Activated naive CD4-positive, alpha-beta T cell treated with anti-CD3 and anti-CD28 coated beads, Interleukin-2, amount 50 U/mL, for 72 hours (primary cell): ENCODE measurements at regions not wholly inside any gene's neighbourhood (a gene's known extent, or its start where the extent isn't known, plus 50 kb on each side); places are given as distances from the start of the nearest gene placed in this dataset.
"Not testable (repeated sequence)": the region's sequence is repeated elsewhere in the genome, so short reads cannot be mapped to it uniquely, and the experiment has no call there.

ENCODE experiments used
- ATAC-seq, 2 donors: fragments of 150-1000 bp; cut with Tn5 transposase; 2 replicates each; pipeline ENCODE4 v1.10.0; 2021; ENCODE audit warnings: mild to moderate bottlenecking in 2 of 2, moderate library complexity in 2 of 2
- DNase-seq, 2 donors: peaks; one replicate each; pipeline ENCODE4 v3.0.0; 2021 to 2022; ENCODE audit warnings: low spot score in 2 of 2
- H3K27ac Mint-ChIP-seq, 2 donors: one replicate each; pipeline ENCODE4 v1.8.0; 2022; ENCODE audit warnings: mild to moderate bottlenecking in 2 of 2, mixed read lengths in 2 of 2
- H3K36me3 Mint-ChIP-seq, 2 donors: one replicate each; pipeline ENCODE4 v1.8.0; 2022; ENCODE audit warnings: mixed read lengths in 2 of 2
- H3K9me3 Mint-ChIP-seq, 2 donors: one replicate each; pipeline ENCODE4 v1.8.0; 2022; ENCODE audit warnings: mixed read lengths in 2 of 2

DNA sequence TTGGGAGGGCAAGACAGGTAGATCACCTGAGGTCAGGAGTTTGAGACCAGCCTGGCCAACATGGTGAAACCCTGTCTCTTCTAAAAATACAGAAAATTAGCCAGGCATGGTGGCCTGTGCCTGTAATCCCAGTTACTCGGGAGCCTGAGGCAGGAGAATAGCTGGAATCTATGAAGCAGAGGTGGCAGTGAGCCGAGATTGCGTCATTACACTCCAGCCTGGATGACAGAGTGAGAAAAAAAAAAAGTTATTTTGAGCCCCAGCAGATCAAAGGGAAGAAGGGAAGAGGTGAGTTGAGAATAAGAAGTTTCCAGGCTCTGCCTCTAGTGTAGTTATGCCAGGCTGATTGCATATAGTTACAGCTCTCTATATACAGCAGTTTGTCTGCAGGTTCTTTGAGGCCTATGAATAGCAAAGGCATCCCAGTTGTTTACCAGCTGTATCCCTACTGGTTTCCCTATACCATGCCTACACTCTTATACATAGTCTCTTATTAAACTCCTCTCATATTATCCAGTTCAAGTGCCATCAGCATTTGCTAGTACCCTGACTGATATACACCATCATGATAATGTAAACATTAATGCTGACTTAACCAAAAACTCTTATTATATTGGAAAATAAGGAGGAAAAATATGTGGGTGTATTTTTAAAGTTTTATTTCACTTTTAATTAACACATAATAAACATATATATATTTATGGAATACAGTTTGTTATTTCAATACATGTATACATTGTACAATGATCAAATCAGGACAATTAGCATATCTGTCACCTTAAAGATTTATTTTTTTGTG lies 823.6 kb upstream of the ADGRB3 start:
- peaks cover 31 to 32% of the 10 kb centered on the region in 2 donors for H3K9me3 Mint-ChIP-seq

DNA sequence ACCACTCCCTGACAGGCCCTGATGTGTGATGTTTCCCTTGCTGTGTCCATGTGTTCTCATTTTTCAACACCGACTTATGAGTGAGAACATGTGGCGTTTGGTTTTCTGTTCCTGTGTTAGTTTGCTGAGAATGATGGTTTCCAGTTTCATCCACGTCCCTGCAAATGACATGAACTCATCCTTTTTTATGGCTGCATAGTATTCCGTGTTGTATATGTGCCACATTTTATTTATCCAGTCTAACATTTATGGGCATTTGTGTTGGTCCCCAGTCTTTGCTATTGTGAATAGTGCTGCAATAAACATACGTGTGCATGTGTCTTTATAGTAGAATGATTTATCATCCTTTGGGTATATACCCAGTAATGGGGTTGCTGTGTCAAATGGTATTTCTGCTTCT lies 830.3 kb upstream of the ADGRB3 start:
- H3K36me3 Mint-ChIP-seq, ATAC-seq, DNase-seq, H3K27ac Mint-ChIP-seq: not testable (repeated sequence)
- H3K9me3 Mint-ChIP-seq: peaks cover 18 to 24% of the 10 kb centered on the region in 2 donors

More for the DNA sequence above, 823.6 kb upstream of the ADGRB3 start:
- ATAC-seq (no peak), DNase-seq (no peak)
- H3K27ac Mint-ChIP-seq: no peak overlapping the region
- H3K36me3 Mint-ChIP-seq: peaks cover 12 to 20% of the 10 kb centered on the region in 2 donors

DNA sequence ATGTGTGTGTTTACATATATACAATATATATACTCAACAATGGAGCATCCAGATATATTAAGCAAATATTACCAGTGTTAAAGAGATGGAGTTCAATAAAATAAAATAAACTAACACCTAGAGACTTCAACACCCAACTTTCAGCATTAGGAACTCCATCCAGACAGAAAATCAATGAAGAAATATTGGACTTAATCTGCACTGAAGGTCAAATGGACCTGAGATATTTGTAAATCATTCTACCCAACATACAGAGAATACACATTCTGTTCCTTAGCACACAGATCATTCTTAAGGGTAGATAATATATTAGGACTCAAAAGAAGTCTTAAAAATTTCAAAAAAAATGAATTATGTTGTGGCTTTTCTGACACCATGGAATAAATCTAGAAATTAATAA lies 832.3 kb upstream of the ADGRB3 start:
- Mint-ChIP-seq H3K36me3 (peaks cover 0 to 6% of the 10 kb centered on the region in 2 donors), H3K27ac (no peak overlapping the region), H3K9me3 (peaks cover 30 to 38% of the 10 kb centered on the region in 2 donors)
- DNase-seq: no peak
- no peak for ATAC-seq

DNA sequence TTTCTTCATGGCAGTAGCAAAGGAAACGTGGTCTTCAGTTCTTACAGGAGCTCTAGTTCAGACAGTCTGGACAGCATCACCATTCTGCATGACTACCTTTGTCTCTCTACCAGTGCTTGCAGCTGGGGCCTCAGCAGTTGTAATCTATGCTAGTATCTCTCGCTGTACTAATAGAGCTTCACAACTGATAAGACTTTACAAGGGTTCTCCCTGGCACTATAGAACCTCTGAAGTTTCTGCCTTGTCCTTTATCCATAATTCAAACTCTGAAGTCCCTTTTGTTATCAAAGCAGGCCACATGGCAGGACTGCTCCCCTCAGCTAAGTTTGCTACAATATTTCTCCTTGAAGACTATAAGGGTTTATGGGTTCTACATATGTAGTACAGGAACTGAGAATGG lies 842.1 kb upstream of the ADGRB3 start:
- Mint-ChIP-seq H3K9me3 (peaks cover 4 to 10% of the 10 kb centered on the region in 2 donors), H3K27ac (no peak overlapping the region), H3K36me3 (no peaks in the 10 kb centered on the region)
- ATAC-seq (no peak), DNase-seq (no peak)

DNA sequence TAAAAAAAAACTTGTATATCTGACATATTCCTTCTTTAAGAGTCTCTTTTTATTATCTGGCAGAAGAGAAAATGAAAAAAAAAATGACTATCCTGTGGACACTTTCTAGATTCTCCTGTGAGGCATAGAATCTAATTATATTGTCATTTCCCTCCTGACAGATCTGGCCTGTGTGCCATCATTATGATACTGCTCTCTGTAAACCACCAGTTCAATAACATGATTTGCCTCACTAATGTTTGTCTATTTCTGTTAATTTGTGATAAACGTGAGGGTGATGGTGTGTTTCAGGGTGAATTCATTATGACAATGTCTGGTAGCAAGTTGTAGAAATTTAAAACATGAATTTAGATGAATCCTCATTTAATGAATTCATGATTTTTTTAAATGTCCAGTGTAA lies 844.5 kb upstream of the ADGRB3 start:
- Mint-ChIP-seq H3K9me3 (peaks cover 3 to 9% of the 10 kb centered on the region in 2 donors), H3K27ac (no peak overlapping the region), H3K36me3 (no peaks in the 10 kb centered on the region)
- DNase-seq: no peak
- ATAC-seq: no peak

DNA sequence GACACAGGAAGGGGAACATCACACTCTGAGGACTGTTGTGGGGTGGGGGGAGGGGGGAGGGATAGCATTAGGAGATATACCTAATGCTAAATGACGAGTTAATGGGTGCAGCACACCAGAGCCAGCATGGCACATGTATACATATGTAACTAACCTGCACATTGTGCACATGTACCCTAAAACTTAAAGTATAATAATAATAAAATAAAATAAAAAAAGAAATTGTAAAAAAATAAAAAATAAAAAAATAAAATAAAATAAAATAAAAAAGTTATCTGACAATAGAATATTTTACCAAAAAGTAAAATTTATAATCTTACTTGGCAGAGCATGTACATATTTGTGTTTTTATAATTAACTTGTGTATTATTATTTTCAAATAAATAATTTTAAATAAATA lies 848.0 kb upstream of the ADGRB3 start:
- ATAC-seq, H3K9me3 Mint-ChIP-seq, H3K36me3 Mint-ChIP-seq, H3K27ac Mint-ChIP-seq, DNase-seq: not testable (repeated sequence)

GRCh38 chr6:67779876-67780275 lies 855.2 kb upstream of the ADGRB3 start:
- DNase-seq: no peak
- no peaks in the 10 kb centered on the region for H3K36me3 Mint-ChIP-seq

DNA sequence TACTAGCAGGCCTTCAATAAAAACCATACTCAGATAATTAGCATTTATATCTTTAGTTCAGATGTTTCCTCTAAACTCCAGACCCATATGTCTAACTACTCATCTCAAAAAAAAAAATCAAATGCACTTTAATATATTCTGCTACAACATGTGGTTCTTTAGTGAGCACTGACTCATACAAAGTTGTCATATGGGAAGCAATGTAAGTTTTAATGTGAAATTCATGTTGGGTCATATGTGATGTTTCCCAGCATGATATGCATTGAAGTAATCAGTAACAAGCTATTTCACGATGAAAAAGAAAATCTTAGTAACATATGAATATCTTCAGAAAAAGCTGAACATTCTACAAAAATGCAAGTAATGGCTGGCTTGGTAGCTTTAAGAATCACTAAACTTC lies 859.7 kb upstream of the ADGRB3 start:
- no peak for ATAC-seq
- DNase-seq: no peak
- Mint-ChIP-seq H3K27ac (no peak overlapping the region), H3K36me3 (no peaks in the 10 kb centered on the region), H3K9me3 (peaks cover 0 to 6% of the 10 kb centered on the region in 2 donors)

More at GRCh38 chr6:67779876-67780275, 855.2 kb upstream of the ADGRB3 start:
- H3K27ac Mint-ChIP-seq: no peak overlapping the region
- peaks cover 0 to 4% of the 10 kb centered on the region in 2 donors for H3K9me3 Mint-ChIP-seq
- no peak for ATAC-seq

DNA sequence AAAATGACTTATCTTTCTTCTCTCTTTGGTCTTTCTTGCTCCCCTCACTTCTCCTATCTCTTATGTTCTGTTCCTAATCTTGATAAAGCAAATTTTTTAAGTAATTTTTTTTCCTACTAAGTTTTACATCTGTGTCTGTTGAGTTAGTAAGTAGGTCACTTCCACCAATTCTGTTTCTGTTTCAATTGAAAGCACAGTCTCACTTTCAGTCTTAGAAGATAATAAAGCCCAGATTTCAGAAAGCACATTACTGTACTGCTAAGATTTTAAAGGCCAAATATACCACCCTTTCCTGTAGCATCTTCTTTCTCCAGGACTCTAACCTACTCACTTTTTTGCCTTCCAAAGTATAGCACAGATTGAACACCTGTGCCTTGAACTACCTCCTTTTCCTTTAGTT lies 866.1 kb upstream of the ADGRB3 start:
- DNase-seq: no peak
- H3K36me3 Mint-ChIP-seq: no peaks in the 10 kb centered on the region
- no peak overlapping the region for H3K27ac Mint-ChIP-seq
- ATAC-seq: no peak
- peaks cover 17 to 24% of the 10 kb centered on the region in 2 donors for H3K9me3 Mint-ChIP-seq

DNA sequence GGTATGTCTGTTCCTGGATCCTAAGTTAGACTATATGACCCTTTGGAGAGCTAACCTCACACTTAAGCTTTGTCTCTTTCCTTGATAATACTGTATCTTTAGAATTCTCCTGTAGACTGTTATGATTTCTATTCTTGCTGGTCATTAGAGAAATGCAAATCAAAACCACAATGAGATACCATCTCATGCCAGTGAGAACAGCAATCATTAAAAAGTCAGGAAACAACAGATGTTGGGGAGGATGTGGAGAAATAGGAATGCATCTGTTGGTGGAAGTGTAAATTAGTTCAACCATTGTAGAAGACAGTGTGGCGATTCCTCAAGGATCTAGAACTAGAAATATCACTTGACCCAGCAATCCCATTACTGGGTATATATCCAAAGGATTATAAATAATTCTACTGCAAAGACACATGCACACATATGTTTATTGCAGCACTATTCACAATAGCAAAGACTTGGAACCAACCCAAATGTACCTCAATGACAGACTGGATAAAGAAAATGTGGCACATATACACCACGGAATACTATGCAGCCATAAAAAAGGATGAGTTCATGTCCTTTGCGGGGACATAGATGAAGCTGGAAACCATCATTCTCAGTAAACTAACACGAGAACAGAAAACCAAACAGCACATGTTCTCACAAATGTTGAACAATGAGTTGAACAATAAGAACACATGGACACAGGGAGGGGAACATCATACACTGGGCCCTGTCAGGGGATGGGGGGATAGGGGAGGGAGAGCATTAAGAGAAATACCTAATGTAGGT lies 867.8 kb upstream of the ADGRB3 start:
- ATAC-seq, H3K27ac Mint-ChIP-seq, DNase-seq, H3K36me3 Mint-ChIP-seq: not testable (repeated sequence)
- peaks cover 13 to 24% of the 10 kb centered on the region in 2 donors for H3K9me3 Mint-ChIP-seq

DNA sequence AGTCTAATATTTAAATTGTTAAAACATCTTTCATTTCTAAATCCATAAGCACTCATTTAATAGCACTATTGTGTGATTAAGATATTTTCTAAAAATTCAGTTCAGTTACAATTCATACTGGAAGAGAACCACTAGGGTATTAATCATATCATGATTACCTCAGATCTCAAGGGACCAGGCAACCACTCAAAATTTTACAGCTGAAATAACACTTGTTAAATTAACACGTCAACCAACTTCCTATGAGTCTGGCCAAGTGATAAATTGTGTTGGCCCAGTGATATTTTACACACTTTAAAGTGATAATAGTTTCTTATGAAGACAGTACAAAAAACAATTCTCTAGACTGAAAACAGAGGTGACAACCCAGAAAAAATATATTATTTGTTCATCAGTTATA lies 869.0 kb upstream of the ADGRB3 start:
- Mint-ChIP-seq H3K36me3 (no peaks in the 10 kb centered on the region), H3K27ac (no peak overlapping the region), H3K9me3 (peaks cover 18 to 24% of the 10 kb centered on the region in 2 donors)
- ATAC-seq (no peak), DNase-seq (no peak)

- Mint-ChIP-seq H3K9me3 (peaks cover 0 to 11% of the 10 kb centered on the region in 2 donors), H3K27ac (no peak overlapping the region), H3K36me3 (no peaks in the 10 kb centered on the region)
- no peak for DNase-seq
- no peak for ATAC-seq
Observed at GRCh38 chr6:67759001-67759400, 876.1 kb upstream of the ADGRB3 start.

- Mint-ChIP-seq H3K27ac (no peak overlapping the region), H3K9me3 (peaks cover 0 to 11% of the 10 kb centered on the region in 2 donors), H3K36me3 (no peaks in the 10 kb centered on the region)
- no peak for DNase-seq
- no peak for ATAC-seq
Observed at GRCh38 chr6:67757465-67758033, 877.5 kb upstream of the ADGRB3 start.

DNA sequence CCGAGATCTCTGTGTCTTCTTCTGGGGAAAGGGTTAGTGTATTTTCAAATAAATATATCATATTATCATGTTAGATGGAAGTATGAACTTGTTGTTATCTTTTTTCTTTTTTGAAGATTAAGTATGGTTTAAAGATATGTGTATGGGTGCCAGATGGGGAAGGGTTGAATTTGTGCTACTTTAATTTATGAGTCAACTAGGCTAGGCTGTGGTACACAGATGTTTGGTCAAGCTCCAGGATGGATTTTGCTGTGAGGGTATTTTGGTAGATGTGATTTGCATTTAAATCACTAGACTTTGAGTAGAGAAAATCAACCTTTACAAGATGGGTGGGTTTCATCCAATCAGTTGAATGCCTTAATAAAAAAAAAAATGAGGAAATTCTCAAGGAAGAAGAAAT lies 886.6 kb upstream of the ADGRB3 start:
- Mint-ChIP-seq H3K27ac (no peak overlapping the region), H3K9me3 (peaks cover 0 to 4% of the 10 kb centered on the region in 2 donors), H3K36me3 (no peaks in the 10 kb centered on the region)
- no peak for DNase-seq
- no peak for ATAC-seq

GRCh38 chr6:67736816-67737215 lies 898.3 kb upstream of the ADGRB3 start:
- no peak overlapping the region for H3K27ac Mint-ChIP-seq
- no peak for ATAC-seq
- no peak for DNase-seq
- H3K9me3 Mint-ChIP-seq: peaks cover 13 to 15% of the 10 kb centered on the region in 2 donors
- no peaks in the 10 kb centered on the region for H3K36me3 Mint-ChIP-seq

DNA sequence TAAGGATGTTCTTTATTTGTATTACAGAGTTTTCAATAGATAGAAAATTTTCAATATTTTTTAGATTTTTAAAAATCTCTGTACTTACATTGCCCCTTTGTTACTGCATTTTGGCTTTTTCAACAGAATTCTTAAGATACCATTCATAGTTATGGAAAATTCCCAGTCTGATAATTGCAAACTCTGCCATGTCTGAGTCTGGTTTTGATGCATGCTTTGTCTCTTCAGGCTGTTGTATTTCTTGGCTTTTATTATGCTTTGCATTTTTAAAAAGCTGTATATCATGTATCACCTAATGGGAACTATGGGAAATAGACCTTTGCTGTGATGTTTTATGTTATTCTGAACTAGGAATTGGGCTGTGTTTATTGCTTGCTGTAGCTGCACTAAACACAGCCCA lies 898.9 kb upstream of the ADGRB3 start:
- ATAC-seq (no peak), DNase-seq (no peak)
- no peak overlapping the region for H3K27ac Mint-ChIP-seq
- H3K9me3 Mint-ChIP-seq: peaks cover 19 to 22% of the 10 kb centered on the region in 2 donors
- H3K36me3 Mint-ChIP-seq: no peaks in the 10 kb centered on the region

- H3K27ac Mint-ChIP-seq: no peak overlapping the region
- no peak for ATAC-seq
- peaks cover 19 to 23% of the 10 kb centered on the region in 2 donors for H3K9me3 Mint-ChIP-seq
- DNase-seq: no peak
- no peaks in the 10 kb centered on the region for H3K36me3 Mint-ChIP-seq
Observed at GRCh38 chr6:67735623-67736022, 899.5 kb upstream of the ADGRB3 start.
